ENCODE measurements at regions not wholly inside any gene's neighbourhood (a gene's known extent, or its start where the extent isn't known, plus 50 kb on each side); places are given as distances from the start of the nearest gene placed in this dataset.
A peak's percentile ranks its signal among the peaks of the same experiment; 100 is the strongest.

DNA sequence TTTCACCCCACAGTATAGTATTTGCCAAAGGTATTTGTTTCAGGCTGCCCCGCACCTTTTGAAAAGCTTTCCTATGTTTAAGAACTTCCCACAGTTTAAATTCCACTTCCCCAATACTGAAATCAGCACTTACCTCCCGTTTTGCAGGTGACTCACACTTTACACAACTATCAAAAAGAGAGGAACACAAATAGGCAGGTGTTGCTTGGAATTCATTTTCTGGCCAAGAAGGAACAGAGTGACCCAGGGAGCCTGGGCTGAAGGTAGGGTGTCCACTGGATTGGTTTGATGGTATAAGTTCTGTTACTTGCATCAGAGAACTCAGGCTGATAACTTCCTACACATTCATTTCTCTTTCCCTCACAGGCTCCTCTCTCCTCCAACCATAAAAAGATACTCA lies 60.1 kb upstream of the SLC30A5 start:
- intact Hi-C loops (cut with micrococcal nuclease): no loop called here
- no peak overlapping the region for H3K27ac ChIP-seq (ENCODE audit: low read depth, low read length)
- no peaks in the 10 kb centered on the region for H3K9me3 Mint-ChIP-seq
- H3K4me1 Mint-ChIP-seq: no peaks in the 10 kb centered on the region
- no peaks in the 10 kb centered on the region for H3K9me3 ChIP-seq (ENCODE audit: control insufficient read depth in 1 of 2, low read length in 2 of 2)
- H3K27ac Mint-ChIP-seq: no peak overlapping the region
- H3K27me3 ChIP-seq (ENCODE audit: insufficient read depth, low read length): no peaks in the 10 kb centered on the region
- no peak for DNase-seq
- ChIA-PET POLR2A (ENCODE audit: partially characterized antibody) (no interaction called here), CTCF (ENCODE audit: partially characterized antibody) (interaction anchor here (1.4 kb wide), 1 partner anchor 9 kb away, joined by 7 read pairs; no protein-coding TSS in a partner anchor)
- no peaks in the 10 kb centered on the region for H3K36me3 Mint-ChIP-seq
- no peak overlapping the region for H3K4me3 ChIP-seq (ENCODE audit: low read length in 2 of 2)
- no peak overlapping the region for H3K4me3 Mint-ChIP-seq
- H3K4me1 ChIP-seq (ENCODE audit: insufficient read depth, low read length): no peaks in the 10 kb centered on the region
- H3K36me3 ChIP-seq (ENCODE audit: insufficient read depth, low read length): no peaks in the 10 kb centered on the region
- H3K27me3 Mint-ChIP-seq: peaks cover 4 to 5% of the 10 kb centered on the region in 2 donors

DNA sequence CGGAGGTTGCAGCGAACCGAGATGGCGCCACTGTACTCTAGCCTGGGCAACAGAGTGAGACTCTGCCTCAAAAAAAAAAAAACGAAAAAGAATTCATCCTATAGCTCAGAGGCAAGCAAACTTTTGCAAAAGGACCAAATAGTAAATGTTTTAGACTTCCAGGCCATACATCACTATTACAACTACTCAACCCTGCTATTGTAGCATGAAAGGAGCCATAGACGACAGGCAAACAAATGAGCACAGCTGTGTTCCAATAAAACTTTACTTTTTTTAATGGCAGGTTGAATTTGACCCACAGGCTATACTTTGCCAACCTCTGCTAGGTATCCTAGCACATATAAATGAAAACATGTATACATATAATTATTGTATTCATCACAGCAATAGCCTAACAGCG lies 58.9 kb upstream of the SLC30A5 start:
- Mint-ChIP-seq H3K36me3 (no peaks in the 10 kb centered on the region), H3K27me3 (peaks cover 3 to 4% of the 10 kb centered on the region in 2 donors), H3K4me3 (no peak overlapping the region), H3K9me3 (no peaks in the 10 kb centered on the region), H3K27ac (no peak overlapping the region), H3K4me1 (no peaks in the 10 kb centered on the region)
- POLR2A ChIA-PET (ENCODE audit: partially characterized antibody): no interaction called here
- intact Hi-C loops (cut with micrococcal nuclease): no loop called here
- no peaks in the 10 kb centered on the region for H3K4me1 ChIP-seq (ENCODE audit: insufficient read depth, low read length)
- no peaks in the 10 kb centered on the region for H3K36me3 ChIP-seq (ENCODE audit: insufficient read depth, low read length)
- H3K4me3 ChIP-seq (ENCODE audit: low read length in 2 of 2): no peak overlapping the region
- DNase-seq: no peak
- CTCF ChIA-PET (ENCODE audit: partially characterized antibody): no interaction called here
- no peak overlapping the region for H3K27ac ChIP-seq (ENCODE audit: low read depth, low read length)
- H3K27me3 ChIP-seq (ENCODE audit: insufficient read depth, low read length): no peaks in the 10 kb centered on the region
- no peaks in the 10 kb centered on the region for H3K9me3 ChIP-seq (ENCODE audit: control insufficient read depth in 1 of 2, low read length in 2 of 2)

DNA sequence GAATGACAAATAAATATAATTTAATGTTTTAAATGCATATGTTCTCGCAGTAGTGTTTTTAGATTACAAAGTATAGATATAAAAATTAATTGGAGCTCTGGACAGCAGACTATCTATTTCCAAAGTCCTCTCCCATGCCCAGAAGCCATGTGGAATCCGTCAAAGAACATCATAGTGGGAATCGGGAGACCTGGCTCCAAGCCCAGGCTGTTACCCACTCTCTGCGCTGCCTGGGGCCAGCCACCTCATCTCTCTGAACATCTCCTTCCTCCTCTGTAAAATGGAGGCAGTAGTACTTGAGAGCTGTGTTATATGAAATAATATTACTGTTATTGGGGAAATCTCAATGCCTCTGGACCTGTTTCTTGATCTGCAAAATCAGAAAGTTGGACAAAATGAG lies 58.1 kb upstream of the SLC30A5 start:
- Mint-ChIP-seq H3K36me3 (no peaks in the 10 kb centered on the region), H3K27ac (no peak overlapping the region)

DNA sequence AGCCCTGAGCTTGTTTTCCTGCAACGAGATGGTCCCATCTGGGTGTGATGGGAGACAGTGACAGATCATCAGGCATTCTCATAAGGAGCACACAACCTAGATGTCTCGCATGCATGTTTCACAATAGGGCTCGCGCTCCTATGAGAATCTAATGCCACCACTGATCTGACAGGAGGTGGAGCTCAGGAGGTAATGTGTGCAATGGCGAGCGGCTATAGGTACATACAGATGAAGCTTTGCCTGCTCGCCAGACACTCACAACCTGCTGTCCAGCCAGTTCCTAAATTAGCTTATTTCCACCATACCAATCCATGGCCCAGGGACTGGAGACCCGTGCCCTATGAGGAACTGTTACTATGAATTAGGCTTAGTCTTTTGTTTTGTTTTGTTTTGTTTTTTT lies 55.3 kb upstream of the SLC30A5 start:
- POLR2A ChIA-PET (ENCODE audit: partially characterized antibody): no interaction called here
- intact Hi-C loops (cut with micrococcal nuclease): no loop called here
- CTCF ChIA-PET (ENCODE audit: partially characterized antibody): interaction anchor here (1.2 to 1.9 kb wide), 2 partner anchors 55 to 297 kb away, joined by 3 to 4 read pairs; partner anchors contain the start of gene SLC30A5

More for the DNA sequence above, 58.1 kb upstream of the SLC30A5 start:
- Mint-ChIP-seq H3K4me1 (no peaks in the 10 kb centered on the region), H3K27me3 (peaks cover 2 to 4% of the 10 kb centered on the region in 2 donors), H3K9me3 (no peaks in the 10 kb centered on the region), H3K4me3 (no peak overlapping the region)
- no peak for DNase-seq
- no peaks in the 10 kb centered on the region for H3K4me1 ChIP-seq (ENCODE audit: insufficient read depth, low read length)
- H3K27ac ChIP-seq (ENCODE audit: low read depth, low read length): no peak overlapping the region
- intact Hi-C loops (cut with micrococcal nuclease): no loop called here
- no peaks in the 10 kb centered on the region for H3K36me3 ChIP-seq (ENCODE audit: insufficient read depth, low read length)
- H3K9me3 ChIP-seq (ENCODE audit: control insufficient read depth in 1 of 2, low read length in 2 of 2): no peaks in the 10 kb centered on the region
- no peak overlapping the region for H3K4me3 ChIP-seq (ENCODE audit: low read length in 2 of 2)
- POLR2A ChIA-PET (ENCODE audit: partially characterized antibody): no interaction called here
- CTCF ChIA-PET (ENCODE audit: partially characterized antibody): no interaction called here
- H3K27me3 ChIP-seq (ENCODE audit: insufficient read depth, low read length): no peaks in the 10 kb centered on the region

DNA sequence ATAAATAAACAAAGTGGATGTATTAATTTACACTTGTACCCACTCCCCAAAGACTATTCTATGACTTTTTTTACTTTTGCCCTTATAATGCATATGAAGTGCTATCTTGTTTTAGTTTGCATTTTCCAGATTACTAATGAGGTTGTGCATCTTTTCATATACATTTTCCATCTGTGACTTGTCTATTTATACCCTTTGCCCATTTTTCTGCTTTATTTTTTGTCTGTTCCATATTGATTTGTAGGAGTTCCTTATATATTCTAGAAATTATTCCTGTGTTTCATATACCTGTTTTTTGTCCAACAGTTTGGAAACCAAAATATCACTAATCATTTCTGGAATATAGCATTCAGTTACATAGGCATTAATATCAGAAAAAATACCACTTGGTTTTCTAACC lies 54.0 kb upstream of the SLC30A5 start:
- Mint-ChIP-seq H3K4me3 (no peak overlapping the region), H3K4me1 (peaks cover 2 to 12% (median 6%) of the 10 kb centered on the region in 4 donors), H3K27me3 (peaks cover 0 to 2% of the 10 kb centered on the region in 2 donors), H3K27ac (no peak overlapping the region), H3K9me3 (no peaks in the 10 kb centered on the region), H3K36me3 (no peaks in the 10 kb centered on the region)
- Histone ChIP-seq H3K4me1 (ENCODE audit: insufficient read depth, low read length) (peaks cover 5% of the 10 kb centered on the region), H3K36me3 (ENCODE audit: insufficient read depth, low read length) (no peaks in the 10 kb centered on the region), H3K27me3 (ENCODE audit: insufficient read depth, low read length) (no peaks in the 10 kb centered on the region), H3K4me3 (ENCODE audit: low read length in 2 of 2) (no peak overlapping the region), H3K9me3 (ENCODE audit: control insufficient read depth in 1 of 2, low read length in 2 of 2) (no peaks in the 10 kb centered on the region), H3K27ac (ENCODE audit: low read depth, low read length) (no peak overlapping the region)
- DNase-seq: no peak
- intact Hi-C loops (cut with micrococcal nuclease): loop anchor here (5.0 kb wide), 1 partner anchor 192 kb away; the partner anchor contains the start of gene CDK7
- ChIA-PET CTCF (ENCODE audit: partially characterized antibody) (interaction anchor here (1.9 kb wide), 1 partner anchor 54 kb away, joined by 4 read pairs; the partner anchor contains the start of gene SLC30A5), POLR2A (ENCODE audit: partially characterized antibody) (no interaction called here)

More for the DNA sequence above, 55.3 kb upstream of the SLC30A5 start:
- no peaks in the 10 kb centered on the region for H3K9me3 ChIP-seq (ENCODE audit: control insufficient read depth in 1 of 2, low read length in 2 of 2)
- Mint-ChIP-seq H3K27ac (no peak overlapping the region), H3K27me3 (peaks cover 0 to 2% of the 10 kb centered on the region in 2 donors), H3K9me3 (no peaks in the 10 kb centered on the region), H3K4me3 (no peak overlapping the region), H3K4me1 (peaks cover under 1 to 6% (median 3%) of the 10 kb centered on the region in 4 donors), H3K36me3 (no peaks in the 10 kb centered on the region)
- H3K36me3 ChIP-seq (ENCODE audit: insufficient read depth, low read length): no peaks in the 10 kb centered on the region
- H3K4me1 ChIP-seq (ENCODE audit: insufficient read depth, low read length): peaks cover 4% of the 10 kb centered on the region
- H3K27me3 ChIP-seq (ENCODE audit: insufficient read depth, low read length): no peaks in the 10 kb centered on the region
- no peak for DNase-seq
- no peak overlapping the region for H3K4me3 ChIP-seq (ENCODE audit: low read length in 2 of 2)
- H3K27ac ChIP-seq (ENCODE audit: low read depth, low read length): no peak overlapping the region

DNA sequence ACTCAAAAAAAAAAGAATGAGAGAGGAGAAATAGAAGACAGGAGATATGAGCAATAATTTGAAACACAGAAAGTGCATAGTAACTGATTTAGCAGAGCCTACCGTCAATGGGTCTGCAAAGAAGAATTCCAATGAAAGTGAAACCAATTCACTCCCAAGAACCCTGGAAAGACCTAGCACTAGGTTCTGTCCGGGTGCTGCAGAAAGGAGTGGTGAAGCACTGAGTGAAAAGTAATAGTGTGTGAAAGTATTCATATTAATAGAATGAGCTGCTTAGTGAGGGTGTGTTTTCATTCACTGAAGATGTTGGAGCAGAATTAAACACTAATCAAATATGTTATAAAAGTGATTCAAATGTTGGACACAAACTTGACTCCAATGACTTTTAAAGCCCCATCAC lies 51.3 kb upstream of the SLC30A5 start:
- peak overlapping the region; percentile 54 for H3K27ac ChIP-seq (ENCODE audit: low read depth, low read length)
- CTCF ChIA-PET (ENCODE audit: partially characterized antibody): interaction anchor here (0.8 to 4.4 kb wide), 12 partner anchors 9 to 392 kb away, joined by 3 to 32 read pairs (median 5); partner anchors contain the start of genes CDK7, RAD17 and SLC30A5
- H3K27me3 Mint-ChIP-seq: peaks cover 0 to 2% of the 10 kb centered on the region in 2 donors
- H3K36me3 ChIP-seq (ENCODE audit: insufficient read depth, low read length): no peaks in the 10 kb centered on the region
- POLR2A ChIA-PET (ENCODE audit: partially characterized antibody): interaction anchor here (0.9 to 1.5 kb wide), 5 partner anchors 51 to 292 kb away, joined by 3 to 6 read pairs (median 4); partner anchors contain the start of genes CCDC125, CDK7 and SLC30A5
- intact Hi-C loops (cut with micrococcal nuclease): loop anchor here (1.0 to 5.0 kb wide), 2 partner anchors 51 to 190 kb away; partner anchors contain the start of gene CDK7
- peak overlapping the region in 1 of 8 donors; percentile 96 for H3K4me3 Mint-ChIP-seq
- no peaks in the 10 kb centered on the region for H3K36me3 Mint-ChIP-seq
- peak overlapping the region; percentile 15 to 96 (median 84) for H3K27ac Mint-ChIP-seq
- no peak overlapping the region for H3K4me3 ChIP-seq (ENCODE audit: low read length in 2 of 2)
- H3K9me3 Mint-ChIP-seq: no peaks in the 10 kb centered on the region
- peaks cover 5% of the 10 kb centered on the region for H3K4me1 ChIP-seq (ENCODE audit: insufficient read depth, low read length)
- no peaks in the 10 kb centered on the region for H3K9me3 ChIP-seq (ENCODE audit: control insufficient read depth in 1 of 2, low read length in 2 of 2)
- peaks cover 2 to 12% (median 6%) of the 10 kb centered on the region in 4 donors for H3K4me1 Mint-ChIP-seq
- H3K27me3 ChIP-seq (ENCODE audit: insufficient read depth, low read length): no peaks in the 10 kb centered on the region
- no peak for DNase-seq

DNA sequence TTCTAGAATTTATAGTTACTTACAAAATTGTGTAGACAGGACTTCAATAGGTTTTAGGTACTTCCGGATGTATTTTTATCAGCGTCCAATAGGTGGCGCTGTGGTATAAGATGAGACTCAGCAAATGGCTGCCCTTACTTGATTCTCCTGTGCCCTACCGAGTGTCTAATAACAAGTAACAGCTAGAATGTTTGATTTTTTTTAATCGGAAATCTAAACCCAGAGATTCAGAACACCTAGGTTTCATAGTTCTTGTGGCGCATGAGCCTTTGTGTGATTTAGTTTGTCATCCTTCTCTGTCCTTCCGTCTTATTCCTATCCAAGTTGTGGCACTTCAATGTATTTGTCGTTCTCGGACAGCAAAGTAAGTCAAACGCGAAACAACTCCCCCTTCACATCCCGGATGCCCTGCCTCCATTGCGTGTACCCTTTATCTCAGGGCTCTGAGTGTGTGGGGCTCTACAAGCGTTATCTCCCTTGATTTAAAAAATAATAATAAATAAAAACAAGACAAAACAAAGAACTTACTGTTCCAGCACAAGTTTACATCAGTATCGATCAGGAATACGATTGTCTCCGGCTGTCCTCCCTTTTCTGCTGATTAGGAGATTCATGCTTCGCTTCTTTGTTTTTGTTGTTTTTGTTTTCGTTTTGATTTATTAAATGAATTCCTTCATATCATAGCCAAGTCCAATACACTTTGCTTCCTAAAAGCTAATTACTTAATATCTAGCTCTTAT lies 50.7 kb upstream of the SLC30A5 start:
- intact Hi-C loops (cut with micrococcal nuclease): loop anchor here (1.0 to 5.0 kb wide), 3 partner anchors 50 to 291 kb away; partner anchors contain the start of gene CDK7
- Mint-ChIP-seq H3K36me3 (no peaks in the 10 kb centered on the region), H3K27me3 (no peaks in the 10 kb centered on the region), H3K27ac (peak overlapping the region; percentile 74 to 96 (median 91)), H3K4me3 (peak overlapping the region; percentile 81 to 96 (median 87)), H3K9me3 (no peaks in the 10 kb centered on the region), H3K4me1 (peaks cover 2 to 12% (median 6%) of the 10 kb centered on the region in 4 donors)
- ChIA-PET CTCF (ENCODE audit: partially characterized antibody) (interaction anchor here (0.8 to 4.4 kb wide), 15 partner anchors 10 to 391 kb away, joined by 3 to 32 read pairs (median 4); partner anchors contain the start of genes CCDC125, CDK7, RAD17 and SLC30A5), POLR2A (ENCODE audit: partially characterized antibody) (interaction anchor here (0.9 to 1.5 kb wide), 5 partner anchors 51 to 292 kb away, joined by 3 to 6 read pairs (median 4); partner anchors contain the start of genes CCDC125, CDK7 and SLC30A5)
- Histone ChIP-seq H3K36me3 (ENCODE audit: insufficient read depth, low read length) (no peaks in the 10 kb centered on the region), H3K27ac (ENCODE audit: low read depth, low read length) (peak overlapping the region; percentile 54), H3K9me3 (ENCODE audit: control insufficient read depth in 1 of 2, low read length in 2 of 2) (no peaks in the 10 kb centered on the region), H3K27me3 (ENCODE audit: insufficient read depth, low read length) (no peaks in the 10 kb centered on the region), H3K4me1 (ENCODE audit: insufficient read depth, low read length) (peaks cover 5% of the 10 kb centered on the region), H3K4me3 (ENCODE audit: low read length in 2 of 2) (peak overlapping the region; percentile 37 to 62)
- peak; percentile 84 to 90 (median 88) for DNase-seq

Measured in CD4-positive, alpha-beta memory T cell (primary cell).